HepG2 (cell line): ENCODE measurements at regions not wholly inside any gene's neighbourhood (a gene's known extent, or its start where the extent isn't known, plus 50 kb on each side); places are given as distances from the start of the nearest gene placed in this dataset.

Experiments used
- EED ChIP-seq: sonication (generic); formaldehyde crosslinking; IDR thresholded peaks from 2 replicates; pipeline ENCODE4 v1.5.0; 2020; ENCODE audit warnings: mild to moderate bottlenecking, missing genetic modification reagents
- ELF4 ChIP-seq: sonication (generic); formaldehyde crosslinking; IDR thresholded peaks from 2 replicates; pipeline ENCODE4 v1.5.0; 2020; ENCODE audit warnings: missing genetic modification reagents, mild to moderate bottlenecking, moderate library complexity, borderline replicate concordance
- FIP1L1 ChIP-seq: fragments of 200-400 bp; formaldehyde crosslinking; IDR thresholded peaks from 2 replicates; pipeline ENCODE4 v1.6.1; 2018; ENCODE audit warnings: low read depth, mild to moderate bottlenecking, low read length, moderate library complexity, borderline replicate concordance; ENCODE audit not compliant: insufficient read depth
- ISX ChIP-seq: sonication (generic); formaldehyde crosslinking; conservative IDR thresholded peaks from 2 replicates; pipeline ENCODE4 v1.5.0; 2020; ENCODE audit warnings: missing genetic modification reagents
- MAFK ChIP-seq, 2 experiments: IDR thresholded peaks in 1 of 2; conservative IDR thresholded peaks in 1 of 2; 2 replicates each; pipeline ENCODE4 v1.6.1; 2011; ENCODE audit warnings: improper control_type of control experiment in 2 of 2, low read length in 2 of 2
- MTA1 ChIP-seq: sonication (generic); formaldehyde crosslinking; IDR thresholded peaks from 2 replicates; pipeline ENCODE4 v1.4.0; 2020; ENCODE audit warnings: missing genetic modification reagents, mild to moderate bottlenecking, borderline replicate concordance
- PHB2 ChIP-seq: fragments of 450-650 bp; IDR thresholded peaks from 2 replicates; pipeline ENCODE4 v1.6.1; 2018; ENCODE audit not compliant: partially characterized antibody
- ZBTB20 ChIP-seq: sonication (generic); formaldehyde crosslinking; IDR thresholded peaks from 2 replicates; pipeline ENCODE4 v1.8.1; 2023; ENCODE audit warnings: missing genetic modification reagents, low read depth, mild to moderate bottlenecking, borderline replicate concordance
- ZBTB40 ChIP-seq, 2 experiments: fragments of 450-650 bp in 1 of 2; sonication (generic) in 1 of 2; formaldehyde crosslinking in 1 of 2; IDR thresholded peaks; 2 replicates each; pipeline versions ENCODE4 v1.6.1 to v1.8.0; 2016 to 2022; ENCODE audit warnings: antibody characterized with exemption in 1 of 2, mild to moderate bottlenecking in 1 of 2, missing genetic modification reagents in 1 of 2
- ZNF230 ChIP-seq: sonication (generic); formaldehyde crosslinking; IDR thresholded peaks from 2 replicates; pipeline ENCODE4 v1.4.0; 2020; ENCODE audit warnings: mild to moderate bottlenecking, missing genetic modification reagents
- ZNF562 ChIP-seq: sonication (generic); formaldehyde crosslinking; IDR thresholded peaks from 2 replicates; pipeline ENCODE4 v1.8.0; 2022; ENCODE audit warnings: missing genetic modification reagents, borderline replicate concordance
- ZNF839 ChIP-seq: sonication (generic); formaldehyde crosslinking; IDR thresholded peaks from 2 replicates; pipeline ENCODE4 v1.4.0; 2020; ENCODE audit warnings: missing genetic modification reagents, mild to moderate bottlenecking, borderline replicate concordance
- TF ChIP-seq, protein P1 (sequence below): sonication (generic); formaldehyde crosslinking; IDR thresholded peaks from 2 replicates; pipeline ENCODE4 v1.4.0; 2020; ENCODE audit warnings: mild to moderate bottlenecking, missing genetic modification reagents

DNA sequence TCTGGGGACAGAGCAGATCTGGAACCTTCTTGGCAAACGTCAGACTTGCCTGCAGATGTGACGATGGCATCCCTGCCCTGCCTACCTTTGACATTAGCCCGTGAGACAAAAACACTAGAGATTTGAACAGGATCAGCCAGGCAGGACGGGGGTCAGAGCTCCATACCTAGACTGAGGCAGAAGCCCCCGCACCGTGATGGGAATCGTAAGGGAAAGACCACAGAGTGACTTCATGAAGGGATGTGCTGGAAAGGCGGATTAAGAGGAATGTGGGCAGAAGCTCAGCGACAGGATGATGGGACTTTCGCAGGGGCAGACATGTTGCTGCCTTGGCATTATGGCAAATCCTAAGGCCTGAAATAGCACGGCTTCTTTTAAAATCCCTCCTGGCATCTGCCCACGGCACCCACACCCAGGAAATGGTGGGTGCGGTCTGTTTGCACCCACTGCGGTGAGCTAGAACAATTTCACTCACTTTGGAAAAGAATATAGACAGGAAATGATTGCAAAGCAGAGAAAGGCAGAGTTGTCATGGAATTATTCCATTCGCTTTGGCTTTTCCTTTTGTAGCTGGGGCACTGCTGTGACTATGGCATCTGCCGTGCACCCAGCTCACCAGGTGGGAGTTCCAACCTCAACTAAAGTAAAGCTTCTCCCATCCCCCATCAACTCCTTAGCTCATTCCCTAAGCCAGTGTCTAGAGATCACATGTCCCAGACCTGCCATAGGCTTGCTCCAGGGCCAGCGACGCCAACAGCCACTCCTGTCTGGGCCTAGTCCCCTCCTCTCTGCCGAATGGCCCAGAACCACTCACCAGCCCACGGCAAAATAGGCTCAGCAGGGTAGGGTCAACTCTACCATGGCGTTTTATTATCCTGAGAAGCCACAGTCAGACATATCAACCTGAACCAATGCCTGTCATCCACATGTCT, 112.7 kb upstream of the NPAS2 start (continued):
- TF ChIP-seq ZBTB40 (IDR thresholded peaks at IDR 0.05) = no peak
- no peak for TF ChIP-seq ZBTB40 (CRISPR knock-in tag; IDR thresholded peaks at IDR 0.05)
- no peak for TF ChIP-seq FIP1L1
- TF ChIP-seq, protein P1, sequence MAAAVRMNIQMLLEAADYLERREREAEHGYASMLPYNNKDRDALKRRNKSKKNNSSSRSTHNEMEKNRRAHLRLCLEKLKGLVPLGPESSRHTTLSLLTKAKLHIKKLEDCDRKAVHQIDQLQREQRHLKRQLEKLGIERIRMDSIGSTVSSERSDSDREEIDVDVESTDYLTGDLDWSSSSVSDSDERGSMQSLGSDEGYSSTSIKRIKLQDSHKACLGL = no peak
- no peak for TF ChIP-seq PHB2
- no peak for TF ChIP-seq ISX (CRISPR knock-in tag)
- TF ChIP-seq ZNF230 (CRISPR knock-in tag) = no peak
- TF ChIP-seq ZNF839 (CRISPR knock-in tag) = no peak
- TF ChIP-seq ZBTB20 (CRISPR knock-in tag) = no peak
- TF ChIP-seq ELF4 (CRISPR knock-in tag) = no peak
- no peak for TF ChIP-seq ZNF562 (CRISPR knock-in tag)
- TF ChIP-seq MAFK (conservative IDR thresholded peaks at IDR 0.05 in 1 of 2, IDR thresholded peaks at IDR 0.05 in 1 of 2; ENCODE audit: low read length in 2 of 2) = no peak
- TF ChIP-seq EED (CRISPR knock-in tag) = no peak
- TF ChIP-seq MTA1 (CRISPR knock-in tag) = no peak
